Urothelium cell line (cell line): ENCODE measurements at regions not wholly inside any gene's neighbourhood (a gene's known extent, or its start where the extent isn't known, plus 50 kb on each side); places are given as distances from the start of the nearest gene placed in this dataset.

Source experiments
- DNase-seq: peaks from one replicate; pipeline ENCODE4 v3.0.0; 2011; ENCODE audit warnings: low spot score, mixed read lengths
- FAIRE-seq: peaks from 2 replicates; lab custom pipeline; 2011; peaks lifted over from hg19 to GRCh38; lab: Jason Lieb, UNC

DNA sequence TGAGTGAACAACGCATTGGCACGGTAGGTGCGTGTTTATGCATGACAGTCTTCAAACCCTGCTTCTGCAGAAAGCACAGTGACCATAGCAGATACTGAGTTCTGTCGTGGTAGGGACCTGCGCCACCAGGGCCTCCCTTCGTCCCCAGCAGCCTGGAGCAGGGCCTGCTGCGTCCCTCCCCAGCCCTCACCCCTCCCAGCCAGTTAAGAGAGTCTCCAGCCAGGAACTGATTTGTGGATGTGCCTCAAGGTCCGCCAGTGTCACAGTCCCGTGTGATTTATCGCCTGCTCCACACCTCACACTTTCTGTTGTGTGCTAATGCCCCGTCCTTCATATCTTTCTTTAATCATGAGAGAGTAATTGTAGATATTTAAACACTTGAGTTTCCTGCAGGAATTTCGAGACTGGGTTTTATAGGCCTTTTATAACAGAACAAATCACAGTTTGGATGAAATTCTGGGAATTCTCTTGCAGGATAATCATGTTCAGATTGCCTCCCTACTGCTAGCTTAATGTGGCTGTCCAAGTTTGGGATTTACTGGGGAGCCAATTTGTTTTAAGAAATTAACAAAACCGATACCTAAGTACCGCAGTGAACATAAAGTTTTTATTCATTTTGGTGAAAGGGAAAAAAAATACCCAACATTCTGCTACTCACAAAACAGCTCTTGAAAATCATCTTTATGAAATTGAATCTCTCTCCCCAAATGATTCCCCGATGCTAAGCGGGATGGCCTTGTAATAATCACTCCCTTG is 438.6 kb downstream of the TSHZ3 start:
- DNase-seq (no peak), FAIRE-seq (no peak)

DNA sequence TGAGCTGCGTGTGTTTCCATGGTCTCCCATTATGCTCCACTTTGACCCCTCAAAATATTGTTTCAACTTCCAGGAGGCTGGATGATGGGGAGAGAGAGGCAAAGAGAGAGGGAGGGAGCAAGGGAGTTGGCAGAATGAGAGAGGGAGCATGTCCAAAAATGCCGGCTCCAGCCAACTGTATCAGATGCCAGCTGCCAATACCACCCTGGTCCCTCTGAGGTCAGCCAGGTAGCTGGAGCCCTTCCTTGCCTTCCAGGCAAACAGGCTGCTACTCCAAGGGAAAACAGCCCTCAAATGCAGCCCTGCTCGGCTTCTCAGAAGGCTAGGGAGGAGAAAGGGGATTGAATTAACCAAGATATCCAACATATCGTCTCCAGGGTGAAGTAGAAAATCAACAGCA is 440.0 kb downstream of the TSHZ3 start:
- DNase-seq (no peak), FAIRE-seq (no peak)

GRCh38 chr19:30908262-30908771 is 440.9 kb downstream of the TSHZ3 start:
- no peak for FAIRE-seq
- no peak for DNase-seq

DNA sequence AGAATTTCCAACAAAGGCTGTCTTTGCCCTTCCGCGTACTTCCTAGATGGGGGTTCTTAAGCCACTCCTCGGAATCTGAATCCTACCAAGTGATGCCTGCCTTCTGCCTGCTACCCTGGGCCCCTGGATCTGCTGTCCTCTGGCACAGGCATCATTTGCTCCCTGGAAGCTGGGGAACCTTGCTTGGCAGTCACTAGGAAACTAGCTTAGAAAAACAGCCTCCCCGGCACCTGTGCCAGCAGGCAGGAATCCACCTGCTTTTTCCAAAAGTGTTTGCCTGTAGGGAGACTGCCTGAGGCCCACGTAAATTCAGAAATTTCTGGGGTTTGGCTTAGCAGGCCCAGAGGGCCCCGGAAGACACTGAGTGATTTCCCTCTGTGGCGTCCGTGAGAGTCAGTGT is 442.4 kb downstream of the TSHZ3 start:
- FAIRE-seq (no peak), DNase-seq (no peak)

- DNase-seq: no peak
Measured at GRCh38 chr19:30900051-30900450, 449.2 kb downstream of the TSHZ3 start.

GRCh38 chr19:30898353-30899103 is 450.7 kb downstream of the TSHZ3 start:
- FAIRE-seq (no peak), DNase-seq (no peak)

More at GRCh38 chr19:30900051-30900450, 449.2 kb downstream of the TSHZ3 start:
- FAIRE-seq: no peak

DNA sequence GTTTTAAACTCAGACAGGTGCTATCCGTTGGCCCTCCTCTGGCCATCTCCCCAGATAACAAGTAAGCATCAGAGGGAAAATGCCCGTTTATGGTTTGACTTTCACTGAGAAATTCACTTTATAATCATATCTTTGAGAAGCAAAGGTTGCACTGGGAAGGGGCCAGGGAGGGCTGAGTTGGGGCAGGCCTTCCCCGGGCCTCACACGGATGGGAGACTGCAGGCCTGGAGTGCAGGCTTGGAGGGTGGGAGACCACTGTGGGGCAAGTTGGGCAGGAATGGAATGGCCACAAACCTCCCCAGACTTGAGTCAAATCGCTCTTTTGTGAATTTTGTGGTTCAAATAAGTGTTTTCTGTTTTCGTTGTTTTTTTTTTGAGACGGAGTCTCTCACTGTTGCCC is 451.7 kb downstream of the TSHZ3 start:
- FAIRE-seq: no peak
- DNase-seq: no peak

DNA sequence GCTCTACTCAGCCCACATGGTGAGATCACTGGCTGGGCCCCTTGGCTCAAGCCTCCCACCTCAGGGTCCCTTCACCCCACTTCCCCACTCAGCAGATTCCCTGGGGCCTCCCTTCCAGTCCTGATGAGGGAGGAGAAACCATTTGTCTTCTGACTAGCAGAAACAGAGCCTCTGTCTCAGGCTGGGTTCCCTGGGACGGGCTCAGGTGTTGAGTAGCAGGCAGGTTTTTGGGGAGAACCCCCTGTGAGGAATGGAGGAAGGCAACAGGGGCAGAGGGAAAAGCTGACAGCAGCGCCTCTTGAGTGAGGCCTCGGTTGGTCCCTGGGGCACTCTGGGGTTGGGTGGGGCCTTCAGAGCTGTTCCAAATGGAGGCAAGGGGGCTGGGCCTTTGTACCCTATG is 452.2 kb downstream of the TSHZ3 start:
- DNase-seq (no peak), FAIRE-seq (no peak)

DNA sequence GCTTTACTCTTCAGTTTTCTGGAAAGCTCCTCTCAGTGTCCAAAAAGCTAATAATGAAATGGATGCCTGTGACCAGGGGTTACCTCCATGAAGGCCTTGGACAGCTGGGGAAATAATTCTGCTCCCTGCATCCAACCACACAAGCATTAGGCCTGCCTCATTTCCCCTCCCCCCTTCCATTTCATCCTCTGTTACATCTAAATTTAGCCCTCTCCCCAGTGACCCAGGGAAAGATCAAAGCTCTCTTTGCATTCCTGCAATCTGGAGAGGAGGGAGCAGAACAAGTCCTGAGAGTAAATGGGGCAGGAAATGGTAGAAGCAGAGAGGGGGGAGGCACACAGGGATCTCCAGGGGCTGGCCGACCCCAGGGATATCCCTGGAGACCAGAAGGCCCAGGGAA is 452.7 kb downstream of the TSHZ3 start:
- DNase-seq (no peak), FAIRE-seq (no peak)

DNA sequence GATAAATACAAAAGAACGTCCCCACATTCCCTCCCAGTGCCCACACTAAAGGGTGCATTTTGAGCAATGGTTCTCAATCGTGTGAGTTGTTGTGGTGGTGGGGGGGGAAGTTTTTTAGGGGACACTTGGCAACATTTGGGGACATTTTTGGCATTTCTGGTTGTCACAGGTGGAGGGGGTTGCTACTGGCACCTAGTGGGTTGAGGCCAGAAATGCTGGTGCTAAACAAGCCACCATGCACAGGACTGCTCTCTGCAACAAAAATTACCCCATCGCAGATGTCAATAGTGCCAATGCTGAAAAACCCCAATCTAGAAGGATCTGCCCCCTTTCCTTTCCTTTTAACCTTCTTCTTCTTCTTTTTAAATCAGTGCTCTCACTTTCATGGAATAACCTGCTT is 453.3 kb downstream of the TSHZ3 start:
- FAIRE-seq (no peak), DNase-seq (no peak)

DNA sequence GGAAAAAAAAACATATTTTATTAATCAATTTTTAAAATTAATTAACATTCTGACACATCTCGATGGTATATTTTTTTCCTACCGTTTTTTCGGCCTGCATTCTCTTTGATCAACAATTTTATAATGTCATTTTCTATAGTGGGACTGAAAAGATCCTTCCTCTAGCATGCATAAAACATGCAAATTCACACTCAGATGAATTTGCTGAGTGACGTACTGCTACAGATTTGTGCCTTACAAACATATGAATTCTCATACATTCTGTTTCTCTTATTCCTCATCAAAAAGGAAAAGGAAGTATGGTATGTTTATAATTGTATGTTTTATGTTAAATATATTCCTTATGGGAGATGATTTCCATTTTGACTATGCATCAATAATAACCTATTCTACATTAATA is 458.2 kb downstream of the TSHZ3 start:
- DNase-seq: no peak
- FAIRE-seq: no peak

- FAIRE-seq: no peak
Measured at GRCh38 chr19:30890033-30890432, 459.2 kb downstream of the TSHZ3 start.

GRCh38 chr19:30888937-30889336 is 460.3 kb downstream of the TSHZ3 start:
- FAIRE-seq: no peak
- DNase-seq: no peak

More at GRCh38 chr19:30890033-30890432, 459.2 kb downstream of the TSHZ3 start:
- no peak for DNase-seq

- DNase-seq (no peak), FAIRE-seq (no peak)
Measured at GRCh38 chr19:30887042-30887441, 462.2 kb downstream of the TSHZ3 start.

GRCh38 chr19:30886222-30886621 is 463.0 kb downstream of the TSHZ3 start:
- FAIRE-seq (no peak), DNase-seq (no peak)

GRCh38 chr19:30884146-30884812 is 465.0 kb downstream of the TSHZ3 start:
- DNase-seq (no peak), FAIRE-seq (no peak)

DNA sequence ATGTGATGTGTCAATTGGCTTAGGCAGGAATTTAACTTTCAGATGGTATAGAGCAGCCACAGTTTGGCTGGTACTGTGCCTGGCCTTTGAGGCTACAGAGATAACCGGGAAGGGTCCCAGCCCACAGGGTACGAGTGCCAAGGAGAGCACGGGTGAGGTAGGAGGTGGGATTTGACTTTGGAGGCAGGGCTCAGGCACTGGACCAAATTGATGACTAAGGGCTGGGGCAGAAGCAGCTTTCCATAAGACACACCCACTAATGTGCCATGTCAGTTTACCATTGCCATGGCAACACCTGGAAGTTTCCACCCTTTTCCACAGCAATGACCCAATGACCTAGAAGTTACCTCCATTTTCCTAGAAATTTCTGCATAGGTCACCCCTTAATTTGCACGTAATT is 466.2 kb downstream of the TSHZ3 start:
- DNase-seq: no peak
- no peak for FAIRE-seq

- DNase-seq (no peak), FAIRE-seq (no peak)
Measured at GRCh38 chr19:30882411-30883005, 466.7 kb downstream of the TSHZ3 start.

- FAIRE-seq: no peak
- no peak for DNase-seq
Measured at GRCh38 chr19:30881930-30882329, 467.3 kb downstream of the TSHZ3 start.

- DNase-seq (no peak), FAIRE-seq (no peak)
Measured at GRCh38 chr19:30881281-30881680, 468.0 kb downstream of the TSHZ3 start.

- no peak for FAIRE-seq
- no peak for DNase-seq
Measured at GRCh38 chr19:30880551-30880950, 468.7 kb downstream of the TSHZ3 start.
